RWPE2 (cell line): ENCODE measurements at regions not wholly inside any gene's neighbourhood (a gene's known extent, or its start where the extent isn't known, plus 50 kb on each side); places are given as distances from the start of the nearest gene placed in this dataset.
A peak's percentile ranks its signal among the peaks of the same experiment; 100 is the strongest.

Experiments
- ATAC-seq: fragments of 200-7000 bp; cut with Tn5 transposase; 3 replicates; pipeline ENCODE4 v1.9.1; 2021; ENCODE audit warnings: low read depth
- DNase-seq: peaks from one replicate; pipeline ENCODE4 v3.0.0-alpha.2; 2020; ENCODE audit warnings: low spot score
- H3K27ac ChIP-seq: fragments of 450-650 bp; 2 replicates; pipeline ENCODE4 v1.5.1; 2017; ENCODE audit warnings: mild to moderate bottlenecking; ENCODE audit not compliant: poor library complexity, severe bottlenecking
- H3K27me3 ChIP-seq: fragments of 250-450 bp; sonication (Bioruptor Pico); 2 replicates; pipeline ENCODE4 v1.5.1; 2021; ENCODE audit warnings: mild to moderate bottlenecking, moderate library complexity; ENCODE audit not compliant: insufficient read depth, poor library complexity, severe bottlenecking
- H3K36me3 ChIP-seq: fragments of 250-450 bp; sonication (Bioruptor Pico); 2 replicates; pipeline ENCODE4 v1.5.1; 2020; ENCODE audit warnings: low read depth, mild to moderate bottlenecking, moderate library complexity
- H3K4me1 ChIP-seq: fragments of 250-450 bp; sonication (Bioruptor Pico); 2 replicates; pipeline ENCODE4 v1.5.1; 2021; ENCODE audit warnings: mild to moderate bottlenecking, moderate library complexity; ENCODE audit not compliant: insufficient read depth, poor library complexity, severe bottlenecking
- H3K4me3 ChIP-seq: fragments of 250-450 bp; sonication (Bioruptor Pico); 2 replicates; pipeline ENCODE4 v1.5.1; 2021; ENCODE audit warnings: mild to moderate bottlenecking, moderate library complexity; ENCODE audit not compliant: severe bottlenecking
- H3K9me3 ChIP-seq: fragments of 250-450 bp; sonication (Bioruptor Pico); 2 replicates; pipeline ENCODE4 v1.5.1; 2021; ENCODE audit warnings: mild to moderate bottlenecking, moderate library complexity; ENCODE audit not compliant: severe bottlenecking
- CTCF ChIP-seq: fragments of 450-650 bp; IDR thresholded peaks from one replicate; pipeline ENCODE4 v1.5.1; 2017; ENCODE audit warnings: mild to moderate bottlenecking, moderate library complexity; ENCODE audit not compliant: poor library complexity, severe bottlenecking

DNA sequence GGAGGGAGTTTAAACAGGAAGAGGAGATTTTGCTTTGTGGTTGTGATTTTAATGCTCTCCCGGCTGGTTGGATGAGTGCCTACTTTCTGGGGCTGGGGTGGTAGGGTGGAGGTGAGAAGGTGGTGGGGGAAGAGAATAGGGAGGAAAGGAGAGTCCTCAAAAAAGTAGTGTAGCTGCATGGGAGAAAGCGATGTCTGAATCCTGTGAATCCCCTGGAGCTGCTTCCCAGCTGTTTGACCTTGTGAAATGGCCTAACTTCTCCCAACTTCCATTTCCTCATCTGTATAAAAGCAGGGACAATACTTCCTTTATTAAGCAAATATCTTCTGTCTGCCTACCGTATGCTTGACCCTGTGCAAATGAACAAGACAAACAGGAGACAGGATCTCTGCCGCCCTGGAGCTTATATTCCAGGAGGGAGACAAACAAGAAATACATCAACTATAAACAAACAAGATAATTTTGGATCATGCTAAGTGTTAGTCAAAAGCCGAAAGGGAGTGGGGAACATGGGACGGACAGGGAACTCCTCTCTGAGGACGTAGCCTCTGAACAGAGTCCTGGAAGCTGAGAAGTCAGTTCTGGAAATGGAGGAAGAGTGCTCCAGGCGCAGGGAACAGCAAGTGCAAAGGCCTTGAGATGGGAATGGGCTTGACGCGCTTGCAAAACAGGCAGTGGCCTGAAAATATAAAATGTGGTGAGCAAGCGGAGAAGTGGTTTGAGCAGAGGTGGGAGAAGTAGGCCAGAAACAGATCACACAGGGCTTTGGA lies 103.5 kb downstream of the SPRY4 start:
- TF ChIP-seq CTCF = no peak
- Histone ChIP-seq H3K27ac (no peak overlapping the region), H3K36me3 (no peaks in the 10 kb centered on the region), H3K4me3 (no peak overlapping the region), H3K4me1 (peaks cover 19% of the 10 kb centered on the region), H3K27me3 (no peaks in the 10 kb centered on the region), H3K9me3 (no peaks in the 10 kb centered on the region)
- ATAC-seq (no peak), DNase-seq (no peak)

DNA sequence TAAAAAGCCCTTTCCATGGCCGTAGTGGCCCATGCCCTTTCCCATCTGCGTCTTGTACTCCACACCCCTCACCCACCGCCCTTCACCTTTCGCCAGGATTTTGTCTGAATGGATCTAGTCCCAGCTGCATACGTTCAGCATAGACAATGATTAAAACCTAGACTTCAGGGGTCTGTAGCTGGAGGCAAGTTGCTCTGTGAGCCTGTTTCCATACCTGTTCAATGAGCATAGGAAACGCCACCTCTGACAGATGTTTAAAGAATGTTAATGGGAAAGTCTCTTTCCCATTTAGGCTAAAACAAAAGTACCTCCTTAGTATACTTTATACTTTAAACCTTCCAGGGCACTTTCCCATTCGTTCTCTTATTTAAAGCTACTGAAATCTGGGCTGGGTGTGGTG lies 105.7 kb downstream of the SPRY4 start:
- Histone ChIP-seq H3K9me3 (no peaks in the 10 kb centered on the region), H3K4me1 (peaks cover 28% of the 10 kb centered on the region), H3K27me3 (no peaks in the 10 kb centered on the region), H3K4me3 (no peak overlapping the region), H3K36me3 (no peaks in the 10 kb centered on the region), H3K27ac (peak overlapping the region; percentile 9)
- ATAC-seq = peak; percentile 28
- no peak for DNase-seq
- TF ChIP-seq CTCF = no peak

- H3K27ac ChIP-seq = no peak overlapping the region
- peaks cover 20% of the 10 kb centered on the region for H3K4me1 ChIP-seq
- no peak for TF ChIP-seq CTCF
- H3K9me3 ChIP-seq = no peaks in the 10 kb centered on the region
- H3K27me3 ChIP-seq = no peaks in the 10 kb centered on the region
- no peaks in the 10 kb centered on the region for H3K36me3 ChIP-seq
- DNase-seq = no peak
- no peak overlapping the region for H3K4me3 ChIP-seq
- no peak for ATAC-seq
These were observed 107.9 kb downstream of the SPRY4 start for GRCh38 chr5:142216931-142217330.

DNA sequence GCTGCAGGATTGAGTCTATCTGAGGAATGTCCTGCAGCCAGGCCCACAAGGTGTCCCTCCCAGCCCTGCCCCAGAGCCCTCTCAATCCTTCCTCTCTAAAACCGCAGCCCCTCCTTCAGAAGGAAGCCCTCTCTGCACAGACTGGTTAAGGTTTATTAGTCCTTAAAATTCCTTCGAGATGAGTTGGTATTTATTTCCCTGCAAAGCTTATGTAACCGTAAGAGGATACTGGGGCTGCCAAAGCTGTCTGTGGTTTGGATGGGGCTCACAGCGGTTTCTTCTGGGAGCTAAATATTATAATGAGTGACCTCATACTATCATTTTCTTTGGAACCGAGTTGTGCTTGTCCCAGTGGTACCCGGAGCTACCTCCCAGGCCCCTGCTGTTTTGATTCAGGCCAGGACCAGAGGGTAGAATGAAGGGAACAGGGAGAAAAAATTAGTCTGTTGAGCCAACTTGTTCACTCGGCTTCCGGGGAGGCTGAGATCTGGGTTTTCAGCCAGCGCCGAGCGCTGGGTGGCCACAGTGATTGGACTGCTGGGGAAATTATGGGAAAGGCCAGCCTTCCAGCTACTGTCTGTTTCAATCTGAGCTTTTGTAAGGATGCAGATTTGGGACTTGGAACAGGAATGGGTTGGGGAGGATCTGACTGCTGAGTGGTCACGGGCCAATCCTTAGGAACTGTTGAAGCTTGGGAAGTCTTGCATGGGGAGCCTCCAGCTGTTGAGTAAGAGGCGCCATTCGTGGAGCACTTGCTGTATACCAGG lies 107.5 kb downstream of the NDFIP1 start:
- TF ChIP-seq CTCF = peak; percentile 47
- Histone ChIP-seq H3K9me3 (no peaks in the 10 kb centered on the region), H3K27me3 (no peaks in the 10 kb centered on the region), H3K4me1 (peaks cover 20% of the 10 kb centered on the region), H3K4me3 (no peak overlapping the region), H3K36me3 (no peaks in the 10 kb centered on the region), H3K27ac (peak overlapping the region; percentile 58)
- DNase-seq (peak; percentile 94), ATAC-seq (peak; percentile 98)
